HG02840 (cell line): ENCODE measurements at regions not wholly inside any gene's neighbourhood (a gene's known extent, or its start where the extent isn't known, plus 50 kb on each side); places are given as distances from the start of the nearest gene placed in this dataset.
"Not testable (repeated sequence)": the region's sequence is repeated elsewhere in the genome, so short reads cannot be mapped to it uniquely, and the experiment has no call there.

ENCODE experiments used
- ATAC-seq: cut with Tn5 transposase; IDR thresholded peaks from one replicate; pipeline ENCODE4 v1.9.1; 2021; ENCODE audit warnings: mild to moderate bottlenecking, moderate library complexity, moderate number of reproducible peaks; ENCODE audit not compliant: unreplicated experiment, low FRiP score

GRCh38 chr1:182003953-182004586 lies 57.4 kb downstream of the ZNF648 start:
- ATAC-seq: no peak

DNA sequence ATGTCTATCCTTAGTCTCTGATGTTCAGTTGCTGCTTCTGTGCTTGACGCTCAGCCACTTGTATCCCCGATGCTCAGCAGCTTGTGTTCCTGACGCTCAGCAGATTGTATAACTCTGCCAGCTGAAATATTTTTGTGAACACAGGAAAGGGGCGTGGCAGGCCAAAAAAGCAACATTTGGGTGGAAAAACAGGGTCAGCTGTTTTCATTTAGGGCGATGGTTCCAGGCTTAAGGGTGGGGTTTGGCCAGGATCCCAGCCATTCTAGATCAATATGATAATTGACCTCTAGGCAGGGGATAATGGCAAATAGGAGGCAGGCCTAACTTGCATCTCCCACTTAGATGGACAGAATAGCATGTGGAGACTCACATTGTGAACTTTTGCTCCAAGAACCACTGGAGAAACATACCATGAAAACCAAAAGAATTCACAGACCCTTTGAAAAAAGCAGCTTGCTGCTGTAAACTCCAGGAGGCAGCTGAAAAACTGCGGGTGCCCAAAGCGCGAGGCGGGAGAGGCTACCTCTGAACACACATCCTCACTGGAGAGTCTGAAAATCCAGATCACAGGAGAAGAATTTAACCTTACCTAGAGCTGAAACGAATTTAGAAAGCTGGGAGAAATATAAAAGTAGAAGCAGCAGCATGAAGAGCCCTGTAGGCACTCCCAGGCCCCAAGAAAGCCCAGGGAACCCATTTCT lies 58.3 kb downstream of the ZNF648 start:
- no peak for ATAC-seq

- ATAC-seq: no peak
These were observed 58.9 kb downstream of the ZNF648 start for GRCh38 chr1:182002570-182002969.

DNA sequence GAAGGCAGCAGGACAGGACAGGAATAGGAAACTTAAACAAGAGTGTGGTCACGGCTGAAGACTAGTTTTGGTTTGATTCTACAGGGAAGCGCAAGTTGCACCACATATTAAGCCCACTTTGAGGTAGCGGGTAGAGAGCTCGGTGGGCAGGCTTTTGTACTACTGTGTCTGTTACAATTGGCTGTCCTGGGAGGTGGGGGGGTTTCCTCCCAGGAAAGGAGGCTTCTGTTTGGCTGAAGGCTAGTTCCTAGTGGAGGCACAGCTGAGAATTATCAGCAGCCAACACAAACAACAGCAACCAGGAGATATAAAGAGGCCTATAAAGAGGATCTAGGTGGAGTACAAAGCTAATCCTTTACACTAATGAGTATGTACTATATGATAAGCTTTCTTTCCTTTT lies 62.7 kb downstream of the ZNF648 start:
- no peak for ATAC-seq

- no peak for ATAC-seq
These were observed 69.4 kb downstream of the ZNF648 start for GRCh38 chr1:181992072-181992471.

GRCh38 chr1:181990728-181991127 lies 70.8 kb downstream of the ZNF648 start:
- ATAC-seq: no peak

- ATAC-seq: no peak
These were observed 72.1 kb downstream of the ZNF648 start for GRCh38 chr1:181989261-181989920.

GRCh38 chr1:181987996-181988395 lies 73.5 kb downstream of the ZNF648 start:
- ATAC-seq: no peak

DNA sequence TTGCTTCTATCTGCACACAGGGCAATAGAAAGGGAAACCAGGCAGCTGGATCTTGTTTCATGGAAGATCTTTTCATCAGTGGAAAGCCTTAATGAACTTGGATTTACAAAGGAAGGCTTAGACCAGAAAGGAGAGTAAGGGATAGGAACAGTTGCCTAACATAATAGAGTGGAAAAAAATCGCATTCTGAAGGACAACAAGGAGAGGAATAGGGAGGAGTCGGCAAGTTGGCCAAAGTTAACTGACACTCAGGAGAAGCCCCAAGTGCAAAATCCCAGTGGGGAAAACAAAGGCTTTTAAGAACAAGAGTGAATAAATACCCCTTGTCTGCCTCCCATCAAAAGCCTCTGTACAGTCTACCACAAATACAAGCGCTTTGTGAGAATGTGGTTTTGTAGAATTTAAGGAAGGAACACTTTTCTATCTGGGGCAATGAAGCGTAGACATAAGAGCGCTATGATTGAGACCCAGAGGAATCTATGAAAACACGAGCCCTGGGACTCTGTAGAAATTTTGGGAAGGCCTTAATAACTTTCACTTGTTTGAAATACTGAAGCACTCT lies 74.1 kb downstream of the ZNF648 start:
- ATAC-seq: no peak

DNA sequence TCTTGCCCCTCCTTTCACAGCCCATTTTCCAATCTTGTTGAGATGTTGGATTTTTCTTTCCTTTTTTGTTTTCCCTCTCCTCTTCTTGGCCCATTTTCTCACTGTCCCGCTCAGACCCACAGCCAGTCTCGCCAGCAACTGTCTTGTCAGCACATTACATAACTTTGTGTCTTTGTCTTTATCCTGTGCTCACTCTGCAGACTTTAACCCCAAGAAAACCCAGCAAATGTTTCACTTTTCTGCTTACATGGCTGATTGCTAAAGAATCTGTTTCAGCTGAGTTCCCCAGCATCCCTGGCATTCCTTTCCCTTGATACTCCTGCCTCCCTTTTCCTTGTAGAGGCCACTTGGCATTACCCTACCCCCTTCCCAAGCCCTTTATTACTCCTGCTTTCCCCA lies 74.6 kb downstream of the ZNF648 start:
- no peak for ATAC-seq

- ATAC-seq: no peak
These were observed 75.3 kb downstream of the ZNF648 start for GRCh38 chr1:181985936-181986906.

GRCh38 chr1:181985281-181985680 lies 76.2 kb downstream of the ZNF648 start:
- no peak for ATAC-seq

GRCh38 chr1:181984006-181984405 lies 77.5 kb downstream of the ZNF648 start:
- no peak for ATAC-seq

GRCh38 chr1:181981821-181982220 lies 79.7 kb downstream of the ZNF648 start:
- ATAC-seq: no peak

GRCh38 chr1:181972256-181972655 lies 89.3 kb downstream of the ZNF648 start:
- ATAC-seq: no peak

- no peak for ATAC-seq
These were observed 90.1 kb downstream of the ZNF648 start for GRCh38 chr1:181971424-181971823.

DNA sequence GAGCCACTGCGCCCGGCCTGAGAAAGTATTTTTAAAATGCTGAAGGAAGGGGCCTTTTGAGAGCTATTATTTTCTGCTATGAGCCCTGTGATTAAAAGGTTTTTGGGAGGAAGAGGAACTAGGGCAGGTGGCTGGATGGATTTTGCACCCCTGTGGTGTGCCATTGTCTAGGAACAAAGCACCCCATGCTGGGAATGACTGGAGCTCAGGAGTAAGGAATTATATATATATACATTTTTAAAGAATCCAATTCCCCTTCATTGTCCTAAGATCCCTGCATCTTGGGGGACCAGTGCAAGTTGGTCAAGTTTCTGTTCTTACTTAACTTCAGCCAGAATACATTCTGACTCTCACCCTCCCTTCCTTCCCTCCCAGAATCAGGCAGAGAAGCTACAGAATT lies 91.6 kb downstream of the ZNF648 start:
- ATAC-seq: no peak

DNA sequence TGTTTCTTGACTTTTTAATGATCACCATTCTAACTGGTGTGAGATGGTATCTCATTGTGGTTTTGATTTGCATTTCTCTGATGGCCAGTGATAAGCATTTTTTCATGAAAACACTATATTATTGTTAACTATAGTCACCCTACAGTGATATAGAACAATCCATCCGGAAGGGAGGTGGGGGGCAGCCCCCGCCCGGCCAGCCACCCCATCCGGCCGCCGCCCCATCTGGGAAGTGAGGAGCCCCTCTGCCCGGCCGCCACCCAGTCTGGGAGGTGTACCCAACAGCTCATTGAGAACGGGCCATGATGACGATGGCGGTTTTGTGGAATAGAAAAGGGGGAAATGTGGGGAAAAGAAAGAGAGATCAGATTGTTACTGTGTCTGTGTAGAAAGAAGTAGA lies 106.8 kb downstream of the ZNF648 start:
- not testable (repeated sequence) for ATAC-seq

DNA sequence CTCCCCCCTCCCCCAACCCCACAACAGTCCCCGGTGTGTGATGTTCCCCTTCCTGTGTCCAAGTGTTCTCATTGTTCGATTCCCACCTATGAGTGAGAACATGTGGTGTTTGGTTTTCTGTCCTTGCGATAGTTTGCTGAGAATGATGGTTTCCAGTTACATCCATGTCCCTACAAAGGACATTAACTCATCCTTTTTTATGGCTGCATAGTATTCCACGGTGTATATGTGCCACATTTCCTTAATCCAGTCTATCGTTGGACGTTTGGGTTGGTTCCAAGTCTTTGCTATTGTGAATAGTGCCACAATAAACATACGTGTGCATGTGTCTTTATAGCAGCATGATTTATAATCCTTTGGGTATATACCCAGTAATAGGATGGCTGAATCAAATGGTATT lies 107.3 kb downstream of the ZNF648 start:
- ATAC-seq: not testable (repeated sequence)

GRCh38 chr1:181953596-181953995 lies 107.9 kb downstream of the ZNF648 start:
- no peak for ATAC-seq
